ENCODE measurements at regions not wholly inside any gene's neighbourhood (a gene's known extent, or its start where the extent isn't known, plus 50 kb on each side); places are given as distances from the start of the nearest gene placed in this dataset.
"Not testable (repeated sequence)": the region's sequence is repeated elsewhere in the genome, so short reads cannot be mapped to it uniquely, and the experiment has no call there.

GRCh38 chr10:84739641-84740040, 411.3 kb downstream of the CCSER2 start:
- TF ChIP-seq, protein P1, sequence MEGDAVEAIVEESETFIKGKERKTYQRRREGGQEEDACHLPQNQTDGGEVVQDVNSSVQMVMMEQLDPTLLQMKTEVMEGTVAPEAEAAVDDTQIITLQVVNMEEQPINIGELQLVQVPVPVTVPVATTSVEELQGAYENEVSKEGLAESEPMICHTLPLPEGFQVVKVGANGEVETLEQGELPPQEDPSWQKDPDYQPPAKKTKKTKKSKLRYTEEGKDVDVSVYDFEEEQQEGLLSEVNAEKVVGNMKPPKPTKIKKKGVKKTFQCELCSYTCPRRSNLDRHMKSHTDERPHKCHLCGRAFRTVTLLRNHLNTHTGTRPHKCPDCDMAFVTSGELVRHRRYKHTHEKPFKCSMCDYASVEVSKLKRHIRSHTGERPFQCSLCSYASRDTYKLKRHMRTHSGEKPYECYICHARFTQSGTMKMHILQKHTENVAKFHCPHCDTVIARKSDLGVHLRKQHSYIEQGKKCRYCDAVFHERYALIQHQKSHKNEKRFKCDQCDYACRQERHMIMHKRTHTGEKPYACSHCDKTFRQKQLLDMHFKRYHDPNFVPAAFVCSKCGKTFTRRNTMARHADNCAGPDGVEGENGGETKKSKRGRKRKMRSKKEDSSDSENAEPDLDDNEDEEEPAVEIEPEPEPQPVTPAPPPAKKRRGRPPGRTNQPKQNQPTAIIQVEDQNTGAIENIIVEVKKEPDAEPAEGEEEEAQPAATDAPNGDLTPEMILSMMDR (IDR thresholded peaks at IDR 0.05): no peak
- no peak overlapping the region for H3K4me3 ChIP-seq
- WGBS, 3 donors: 95 to 96% (median 95%) methylated on average over 1 of the region's 1 CpG
- H3K27ac ChIP-seq: no peak overlapping the region
- DNase-seq (no peak), ATAC-seq (no peak)
- intact Hi-C loops (cut with DNase I): no loop called here
- H3K9me3 ChIP-seq: no peaks in the 10 kb centered on the region
- no peaks in the 10 kb centered on the region for H3K36me3 ChIP-seq (ENCODE audit: insufficient read depth in 1 of 2, low read depth in 1 of 2)
- H3K4me1 ChIP-seq: no peaks in the 10 kb centered on the region
- H3K27me3 ChIP-seq (ENCODE audit: insufficient read depth in 3 of 3, low read length in 2 of 3): no peaks in the 10 kb centered on the region

DNA sequence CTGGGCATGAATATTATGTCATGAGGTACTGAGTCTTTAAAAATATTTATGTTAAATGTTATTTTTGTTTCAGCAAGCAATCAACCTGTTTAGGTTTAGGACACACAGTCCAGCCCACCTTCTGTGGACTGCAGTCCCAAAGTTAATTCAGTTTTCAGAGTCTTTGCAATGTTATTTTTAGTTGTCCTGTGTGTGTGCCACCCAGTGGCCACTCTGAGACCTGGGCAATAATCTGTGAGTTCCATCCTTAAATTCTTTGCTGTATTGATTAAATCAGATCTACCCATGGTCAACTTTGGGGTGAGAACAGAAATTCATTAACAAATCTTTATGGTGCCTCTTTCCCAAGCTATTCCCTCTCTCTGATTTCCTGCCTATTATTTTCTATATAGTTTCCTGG, 415.1 kb downstream of the CCSER2 start:
- ATAC-seq (no peak), DNase-seq (no peak)
- Histone ChIP-seq H3K4me1 (no peaks in the 10 kb centered on the region), H3K36me3 (ENCODE audit: insufficient read depth in 1 of 2, low read depth in 1 of 2) (no peaks in the 10 kb centered on the region), H3K27ac (no peak overlapping the region), H3K27me3 (ENCODE audit: insufficient read depth in 3 of 3, low read length in 2 of 3) (no peaks in the 10 kb centered on the region), H3K9me3 (no peaks in the 10 kb centered on the region), H3K4me3 (no peak overlapping the region)
- intact Hi-C loops (cut with DNase I): no loop called here
- TF ChIP-seq, protein P1 (IDR thresholded peaks at IDR 0.05): no peak

DNA sequence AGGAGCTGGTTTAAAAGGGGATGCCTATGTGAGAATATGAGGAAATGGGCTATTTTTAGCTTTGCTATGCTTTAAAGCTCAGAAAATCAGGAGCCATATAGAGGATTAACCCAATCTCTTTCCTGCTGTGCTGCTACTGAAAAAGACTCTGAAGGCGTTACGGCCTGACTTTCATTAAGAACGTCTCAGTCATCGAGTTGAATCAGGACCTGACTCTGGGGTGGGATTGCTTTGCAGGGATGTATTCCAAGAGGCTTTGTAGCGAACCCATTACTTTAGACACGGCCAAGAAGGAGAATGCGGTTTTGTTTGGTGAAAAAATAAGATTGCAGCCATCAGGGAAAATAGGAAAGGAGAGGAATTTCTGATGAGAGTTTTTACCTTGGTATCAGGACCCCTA, 426.9 kb downstream of the CCSER2 start:
- intact Hi-C loops (cut with DNase I): no loop called here
- Histone ChIP-seq H3K36me3 (ENCODE audit: insufficient read depth in 1 of 2, low read depth in 1 of 2) (no peaks in the 10 kb centered on the region), H3K4me1 (no peaks in the 10 kb centered on the region), H3K4me3 (no peak overlapping the region), H3K27me3 (ENCODE audit: insufficient read depth in 3 of 3, low read length in 2 of 3) (no peaks in the 10 kb centered on the region), H3K9me3 (no peaks in the 10 kb centered on the region), H3K27ac (no peak overlapping the region)
- DNase-seq (no peak), ATAC-seq (no peak)
- WGBS, 3 donors: 17 to 35% (median 30%) methylated on average over 7 of the region's 7 CpGs
- TF ChIP-seq, protein P1 (IDR thresholded peaks at IDR 0.05): no peak

GRCh38 chr10:84756653-84757052, 428.3 kb downstream of the CCSER2 start:
- not testable (repeated sequence) for H3K36me3 ChIP-seq (ENCODE audit: insufficient read depth in 1 of 2, low read depth in 1 of 2); H3K27me3 ChIP-seq (ENCODE audit: insufficient read depth in 3 of 3, low read length in 2 of 3); ATAC-seq

DNA sequence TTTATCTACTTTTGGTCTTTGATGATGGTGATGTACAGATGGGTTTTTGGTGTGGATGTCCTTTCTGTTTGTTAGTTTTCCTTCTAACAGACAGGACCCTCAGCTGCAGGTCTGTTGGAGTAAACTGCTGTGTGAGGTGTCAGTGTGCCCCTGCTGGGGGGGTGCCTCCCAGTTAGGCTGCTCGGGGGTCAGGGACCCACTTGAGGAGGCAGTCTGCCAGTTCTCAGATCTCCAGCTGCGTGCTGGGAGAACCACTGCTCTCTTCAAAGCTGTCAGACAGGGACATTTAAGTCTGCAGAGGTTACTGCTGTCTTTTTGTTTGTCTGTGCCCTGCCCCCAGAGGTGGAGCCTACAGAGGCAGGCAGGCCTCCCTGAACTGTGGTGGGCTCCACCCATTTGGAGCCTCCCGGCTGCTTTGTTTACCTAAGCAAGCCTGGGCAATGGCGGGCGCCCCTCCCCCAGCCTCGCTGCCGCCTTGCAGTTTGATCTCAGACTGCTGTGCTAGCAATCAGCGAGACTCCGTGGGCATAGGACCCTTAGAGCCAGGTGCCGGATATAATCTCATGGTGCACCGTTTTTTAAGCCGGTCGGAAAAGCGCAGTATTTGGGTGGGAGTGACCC, 433.7 kb downstream of the CCSER2 start:
- H3K36me3 ChIP-seq (ENCODE audit: insufficient read depth in 1 of 2, low read depth in 1 of 2); H3K27me3 ChIP-seq (ENCODE audit: insufficient read depth in 3 of 3, low read length in 2 of 3); ATAC-seq; DNase-seq; H3K4me1 ChIP-seq; intact Hi-C loops (cut with DNase I); H3K4me3 ChIP-seq; H3K27ac ChIP-seq; H3K9me3 ChIP-seq: not testable (repeated sequence)
- 46 to 52% (median 47%) methylated on average over 12 to 14 of the region's 14 CpGs for WGBS, 3 donors

More at GRCh38 chr10:84756653-84757052, 428.3 kb downstream of the CCSER2 start:
- H3K27ac ChIP-seq; DNase-seq; H3K4me3 ChIP-seq; H3K9me3 ChIP-seq; intact Hi-C loops (cut with DNase I); H3K4me1 ChIP-seq: not testable (repeated sequence)
- 93 to 100% (median 97%) methylated on average over 1 to 2 of the region's 3 CpGs for WGBS, 3 donors

Measured in psoas muscle (tissue), 7 donors.